NB4 (cell line): ENCODE measurements at regions not wholly inside any gene's neighbourhood (a gene's known extent, or its start where the extent isn't known, plus 50 kb on each side); places are given as distances from the start of the nearest gene placed in this dataset.

Source experiments
- MYC ChIP-seq: IDR thresholded peaks from 2 replicates; pipeline ENCODE4 v1.6.1; 2011; ENCODE audit warnings: low read depth, low read length
- POLR2A ChIP-seq: IDR thresholded peaks from 2 replicates; pipeline ENCODE4 v1.6.1; 2011; ENCODE audit warnings: mild to moderate bottlenecking; ENCODE audit not compliant: insufficient read length; ENCODE audit errors: extremely low read depth
- TF ChIP-seq, protein P1 (sequence below): IDR thresholded peaks from one replicate; pipeline ENCODE4 v1.5.1; 2012; ENCODE audit warnings: low read depth, low read length
- TF ChIP-seq, protein P2 (sequence below): IDR thresholded peaks from 2 replicates; pipeline ENCODE4 v1.6.1; 2011; ENCODE audit warnings: low read depth, low read length

DNA sequence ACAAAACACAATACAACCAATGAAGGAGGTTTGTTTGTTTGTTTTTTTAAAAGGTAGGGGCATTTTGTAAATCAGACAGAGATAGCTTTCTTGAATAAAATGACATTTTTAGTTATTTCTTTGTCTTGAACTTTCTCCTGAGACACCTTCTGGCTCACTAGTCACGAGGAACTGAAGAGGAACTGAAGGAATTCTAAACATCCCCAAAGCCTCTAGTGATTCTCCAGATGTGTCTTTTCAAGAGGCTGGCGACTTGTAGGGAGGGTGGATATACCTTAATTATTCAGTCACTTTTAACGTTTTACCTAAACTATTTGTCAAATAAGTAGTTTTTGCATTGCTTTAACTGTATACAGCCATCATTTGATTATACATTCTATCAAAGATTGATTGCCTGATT, 211.2 kb upstream of the LRIG3 start:
- TF ChIP-seq POLR2A (no peak), MYC (no peak)
- TF ChIP-seq, protein P1, sequence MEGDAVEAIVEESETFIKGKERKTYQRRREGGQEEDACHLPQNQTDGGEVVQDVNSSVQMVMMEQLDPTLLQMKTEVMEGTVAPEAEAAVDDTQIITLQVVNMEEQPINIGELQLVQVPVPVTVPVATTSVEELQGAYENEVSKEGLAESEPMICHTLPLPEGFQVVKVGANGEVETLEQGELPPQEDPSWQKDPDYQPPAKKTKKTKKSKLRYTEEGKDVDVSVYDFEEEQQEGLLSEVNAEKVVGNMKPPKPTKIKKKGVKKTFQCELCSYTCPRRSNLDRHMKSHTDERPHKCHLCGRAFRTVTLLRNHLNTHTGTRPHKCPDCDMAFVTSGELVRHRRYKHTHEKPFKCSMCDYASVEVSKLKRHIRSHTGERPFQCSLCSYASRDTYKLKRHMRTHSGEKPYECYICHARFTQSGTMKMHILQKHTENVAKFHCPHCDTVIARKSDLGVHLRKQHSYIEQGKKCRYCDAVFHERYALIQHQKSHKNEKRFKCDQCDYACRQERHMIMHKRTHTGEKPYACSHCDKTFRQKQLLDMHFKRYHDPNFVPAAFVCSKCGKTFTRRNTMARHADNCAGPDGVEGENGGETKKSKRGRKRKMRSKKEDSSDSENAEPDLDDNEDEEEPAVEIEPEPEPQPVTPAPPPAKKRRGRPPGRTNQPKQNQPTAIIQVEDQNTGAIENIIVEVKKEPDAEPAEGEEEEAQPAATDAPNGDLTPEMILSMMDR = no peak
- TF ChIP-seq, protein P2, sequence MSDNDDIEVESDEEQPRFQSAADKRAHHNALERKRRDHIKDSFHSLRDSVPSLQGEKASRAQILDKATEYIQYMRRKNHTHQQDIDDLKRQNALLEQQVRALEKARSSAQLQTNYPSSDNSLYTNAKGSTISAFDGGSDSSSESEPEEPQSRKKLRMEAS = no peak
